ENCODE measurements at regions not wholly inside any gene's neighbourhood (a gene's known extent, or its start where the extent isn't known, plus 50 kb on each side); places are given as distances from the start of the nearest gene placed in this dataset.

DNA sequence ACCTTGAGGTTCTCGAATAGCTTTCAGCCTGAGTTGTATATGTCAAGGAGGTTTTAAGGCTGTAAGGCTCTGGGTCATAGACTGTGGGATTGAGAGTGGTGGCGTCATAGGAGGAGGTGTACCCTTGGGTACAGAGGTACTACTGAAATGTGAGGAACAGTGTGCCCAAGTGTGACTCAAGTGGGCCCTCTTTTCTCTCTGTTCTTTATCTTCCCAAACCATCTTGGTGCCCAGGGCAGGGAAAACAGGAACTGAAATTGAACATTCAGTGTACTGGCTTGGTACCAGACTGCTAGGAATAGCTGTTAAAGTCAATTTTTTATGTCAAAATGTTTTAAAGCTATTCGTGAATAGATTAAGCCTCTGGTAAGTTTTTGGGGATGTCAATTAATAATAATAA, 136.2 kb upstream of the RPS6KA3 start:
- in situ Hi-C loops (cut with HindIII; ENCODE audit: low pct_unique_long_range_greater_than_20kb, low sequenced_read_pairs), result no loop called here

GRCh38 chrX:20399728-20400414, 133.2 kb upstream of the RPS6KA3 start:
- in situ Hi-C loops (cut with HindIII; ENCODE audit: low pct_unique_long_range_greater_than_20kb, low sequenced_read_pairs), result no loop called here
- no peak for DNase-seq (ENCODE audit: low read depth, low spot score)

More for the DNA sequence above, 136.2 kb upstream of the RPS6KA3 start:
- DNase-seq (ENCODE audit: low read depth, low spot score), result no peak

- in situ Hi-C loops (cut with HindIII; ENCODE audit: low pct_unique_long_range_greater_than_20kb, low sequenced_read_pairs), result no loop called here
- DNase-seq (ENCODE audit: low read depth, low spot score), result no peak
Measured at GRCh38 chrX:20397587-20397986, 130.9 kb upstream of the RPS6KA3 start.

- in situ Hi-C loops (cut with HindIII; ENCODE audit: low pct_unique_long_range_greater_than_20kb, low sequenced_read_pairs), result no loop called here
Measured at GRCh38 chrX:20394451-20394850, 127.7 kb upstream of the RPS6KA3 start.

GRCh38 chrX:20393944-20394343, 127.2 kb upstream of the RPS6KA3 start:
- in situ Hi-C loops (cut with HindIII; ENCODE audit: low pct_unique_long_range_greater_than_20kb, low sequenced_read_pairs), result no loop called here
- no peak for DNase-seq (ENCODE audit: low read depth, low spot score)

More at GRCh38 chrX:20394451-20394850, 127.7 kb upstream of the RPS6KA3 start:
- no peak for DNase-seq (ENCODE audit: low read depth, low spot score)

GRCh38 chrX:20388594-20388993, 121.9 kb upstream of the RPS6KA3 start:
- DNase-seq (ENCODE audit: low read depth, low spot score), result no peak
- in situ Hi-C loops (cut with HindIII; ENCODE audit: low pct_unique_long_range_greater_than_20kb, low sequenced_read_pairs), result no loop called here

GRCh38 chrX:20383477-20383876, 116.8 kb upstream of the RPS6KA3 start:
- in situ Hi-C loops (cut with HindIII; ENCODE audit: low pct_unique_long_range_greater_than_20kb, low sequenced_read_pairs), result no loop called here
- DNase-seq (ENCODE audit: low read depth, low spot score), result no peak

GRCh38 chrX:20382518-20383297, 116.0 kb upstream of the RPS6KA3 start:
- DNase-seq (ENCODE audit: low read depth, low spot score), result no peak
- in situ Hi-C loops (cut with HindIII; ENCODE audit: low pct_unique_long_range_greater_than_20kb, low sequenced_read_pairs), result no loop called here

DNA sequence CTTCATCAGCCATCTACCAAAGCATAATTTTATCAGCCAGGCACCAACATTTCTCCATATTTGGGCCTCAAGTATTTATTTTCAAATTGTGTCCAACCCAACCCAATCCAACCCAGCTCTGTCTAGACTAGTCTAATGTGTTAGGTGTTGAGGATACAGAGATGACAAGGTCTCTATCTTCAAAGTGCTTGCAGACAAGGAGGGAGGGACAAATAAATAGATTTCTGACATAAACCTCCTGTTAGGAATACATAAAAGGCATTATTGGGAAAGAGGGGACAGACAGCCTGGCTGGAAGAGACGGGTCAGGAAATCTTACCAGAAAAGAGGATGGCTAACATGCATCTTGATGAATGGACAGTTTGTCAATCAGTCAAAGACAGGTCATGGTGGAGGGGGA, 115.4 kb upstream of the RPS6KA3 start:
- DNase-seq (ENCODE audit: low read depth, low spot score), result no peak
- in situ Hi-C loops (cut with HindIII; ENCODE audit: low pct_unique_long_range_greater_than_20kb, low sequenced_read_pairs), result no loop called here

DNA sequence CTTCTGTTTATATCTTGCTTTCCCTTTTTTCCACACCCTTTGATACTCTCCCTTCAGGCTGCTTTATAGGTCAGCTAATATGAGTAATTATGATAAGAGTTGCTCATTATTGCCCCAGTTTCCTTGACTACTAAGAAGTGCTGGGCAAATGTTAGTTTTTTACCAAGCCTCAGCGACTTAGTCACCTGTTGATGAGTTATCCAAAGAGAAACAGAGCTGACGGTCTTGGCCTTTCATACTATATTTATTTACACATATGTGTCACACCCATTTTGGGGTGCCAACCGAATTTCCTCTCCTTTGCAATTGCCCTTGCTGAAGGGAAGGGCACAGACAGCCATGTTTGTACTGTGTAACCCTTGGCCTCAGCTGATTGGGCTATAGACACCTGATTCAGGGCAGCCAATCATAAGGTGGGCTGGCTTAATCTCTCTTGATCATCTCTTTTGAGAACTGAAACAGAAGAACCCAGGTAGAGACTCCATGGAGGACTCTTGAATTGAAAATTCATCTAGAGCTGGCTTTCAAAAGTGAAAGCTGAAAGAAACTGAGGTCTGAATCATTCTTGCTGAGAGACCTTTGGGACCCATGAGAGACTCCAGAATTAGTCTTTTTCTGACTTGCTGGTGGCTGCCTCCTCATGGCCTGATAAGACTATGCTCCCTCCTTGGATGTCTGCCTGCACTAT, 111.7 kb upstream of the RPS6KA3 start:
- in situ Hi-C loops (cut with HindIII; ENCODE audit: low pct_unique_long_range_greater_than_20kb, low sequenced_read_pairs), result no loop called here
- no peak for DNase-seq (ENCODE audit: low read depth, low spot score)

- in situ Hi-C loops (cut with HindIII; ENCODE audit: low pct_unique_long_range_greater_than_20kb, low sequenced_read_pairs), result no loop called here
- DNase-seq (ENCODE audit: low read depth, low spot score), result no peak
Measured at GRCh38 chrX:20374900-20375438, 108.3 kb upstream of the RPS6KA3 start.

GRCh38 chrX:20374450-20374849, 107.7 kb upstream of the RPS6KA3 start:
- DNase-seq (ENCODE audit: low read depth, low spot score), result no peak
- in situ Hi-C loops (cut with HindIII; ENCODE audit: low pct_unique_long_range_greater_than_20kb, low sequenced_read_pairs), result no loop called here

- in situ Hi-C loops (cut with HindIII; ENCODE audit: low pct_unique_long_range_greater_than_20kb, low sequenced_read_pairs), result no loop called here
- DNase-seq (ENCODE audit: low read depth, low spot score), result no peak
Measured at GRCh38 chrX:20373063-20373462, 106.4 kb upstream of the RPS6KA3 start.

- in situ Hi-C loops (cut with HindIII; ENCODE audit: low pct_unique_long_range_greater_than_20kb, low sequenced_read_pairs), result no loop called here
- no peak for DNase-seq (ENCODE audit: low read depth, low spot score)
Measured at GRCh38 chrX:20372533-20372932, 105.8 kb upstream of the RPS6KA3 start.

DNA sequence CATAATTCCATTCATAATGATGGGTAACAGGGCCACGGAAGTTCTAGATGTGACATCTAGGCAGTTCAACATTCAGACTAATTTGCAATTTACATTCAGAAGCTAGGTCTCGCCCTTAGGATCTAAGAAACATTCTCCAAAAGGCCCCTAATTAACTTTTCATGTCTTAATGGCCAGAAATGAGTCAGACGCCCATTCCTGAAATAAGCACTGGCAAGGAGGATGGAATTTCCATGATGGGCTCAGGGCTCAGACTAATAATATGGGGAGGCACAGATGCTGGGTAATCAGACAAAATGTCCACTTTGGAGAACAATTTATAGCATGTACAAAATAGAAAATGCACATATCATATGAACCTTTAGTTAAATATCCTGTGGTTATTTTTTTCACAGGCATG, 102.8 kb upstream of the RPS6KA3 start:
- DNase-seq (ENCODE audit: low read depth, low spot score), result no peak
- in situ Hi-C loops (cut with HindIII; ENCODE audit: low pct_unique_long_range_greater_than_20kb, low sequenced_read_pairs), result no loop called here

GRCh38 chrX:20364238-20364637, 97.5 kb upstream of the RPS6KA3 start:
- in situ Hi-C loops (cut with HindIII; ENCODE audit: low pct_unique_long_range_greater_than_20kb, low sequenced_read_pairs), result no loop called here
- DNase-seq (ENCODE audit: low read depth, low spot score), result no peak

DNA sequence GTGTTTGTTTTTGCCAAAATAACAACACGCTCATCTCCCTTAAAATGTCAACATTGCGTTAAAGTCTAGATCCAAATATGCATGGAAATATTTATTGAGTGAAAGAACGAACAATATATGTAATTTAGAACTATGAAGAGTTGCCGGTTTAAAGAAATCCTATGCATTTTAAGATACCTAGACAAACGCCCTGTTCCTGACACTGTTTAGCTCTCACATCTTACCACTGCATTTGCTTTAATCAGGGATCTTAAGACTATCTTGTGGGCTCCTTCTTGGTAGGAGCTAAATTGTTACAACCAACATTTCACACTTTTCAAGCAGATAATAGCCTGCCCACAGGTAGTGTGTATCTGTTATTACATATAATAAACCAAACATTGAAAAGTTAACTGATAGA, 96.6 kb upstream of the RPS6KA3 start:
- in situ Hi-C loops (cut with HindIII; ENCODE audit: low pct_unique_long_range_greater_than_20kb, low sequenced_read_pairs), result no loop called here
- DNase-seq (ENCODE audit: low read depth, low spot score), result no peak
